WERI-Rb-1 (cell line): ENCODE measurements at regions not wholly inside any gene's neighbourhood (a gene's known extent, or its start where the extent isn't known, plus 50 kb on each side); places are given as distances from the start of the nearest gene placed in this dataset.

Source experiments
- DNase-seq: peaks from one replicate; pipeline ENCODE4 v3.0.0-alpha.2; 2020
- H3K27ac ChIP-seq: fragments of 250-450 bp; sonication (Bioruptor Pico); 2 replicates; pipeline ENCODE4 v1.5.1; 2020; ENCODE audit warnings: mild to moderate bottlenecking, moderate library complexity
- H3K27me3 ChIP-seq: fragments of 250-450 bp; sonication (Bioruptor Pico); 2 replicates; pipeline ENCODE4 v1.5.1; 2021; ENCODE audit warnings: mild to moderate bottlenecking, low read depth, moderate library complexity; ENCODE audit not compliant: insufficient read depth, severe bottlenecking
- H3K36me3 ChIP-seq: fragments of 250-450 bp; sonication (Bioruptor Pico); 2 replicates; pipeline ENCODE4 v1.5.1; 2020; ENCODE audit warnings: mild to moderate bottlenecking, moderate library complexity
- H3K4me3 ChIP-seq: 2 replicates; pipeline ENCODE4 v1.5.1; 2011; ENCODE audit warnings: low read depth, mild to moderate bottlenecking, control low read depth, low read length
- H3K9me3 ChIP-seq: fragments of 250-450 bp; sonication (Bioruptor Pico); 2 replicates; pipeline ENCODE4 v1.5.1; 2021; ENCODE audit warnings: mild to moderate bottlenecking, moderate library complexity; ENCODE audit not compliant: severe bottlenecking
- TF ChIP-seq, protein P1 (sequence below): IDR thresholded peaks from 2 replicates; pipeline ENCODE4 v1.5.1; 2011; ENCODE audit warnings: low read depth, mild to moderate bottlenecking, control low read depth, inconsistent platforms, low read length

DNA sequence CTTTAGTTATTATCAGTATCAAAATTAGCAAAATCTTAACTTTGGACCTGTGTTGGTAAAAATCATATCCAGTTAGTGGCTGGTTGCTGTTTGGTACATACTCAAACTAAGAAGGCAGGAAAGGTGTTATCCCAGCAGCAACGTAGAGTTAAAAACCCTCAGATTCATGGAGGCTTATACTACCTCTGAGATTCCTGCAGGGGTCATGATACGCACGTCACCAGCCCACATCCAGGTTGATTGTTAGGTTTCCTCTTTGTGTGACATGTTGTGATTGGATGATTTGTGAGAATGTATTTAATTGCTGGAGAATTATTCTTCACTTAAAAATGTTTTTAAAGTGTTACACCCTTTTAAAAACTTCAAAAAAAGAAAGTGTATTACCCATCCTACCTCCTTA lies 423.3 kb upstream of the ADGRL2 start:
- Histone ChIP-seq H3K27ac (no peak overlapping the region), H3K9me3 (no peaks in the 10 kb centered on the region), H3K36me3 (no peaks in the 10 kb centered on the region), H3K27me3 (no peaks in the 10 kb centered on the region), H3K4me3 (no peak overlapping the region)
- DNase-seq: no peak
- TF ChIP-seq, protein P1, sequence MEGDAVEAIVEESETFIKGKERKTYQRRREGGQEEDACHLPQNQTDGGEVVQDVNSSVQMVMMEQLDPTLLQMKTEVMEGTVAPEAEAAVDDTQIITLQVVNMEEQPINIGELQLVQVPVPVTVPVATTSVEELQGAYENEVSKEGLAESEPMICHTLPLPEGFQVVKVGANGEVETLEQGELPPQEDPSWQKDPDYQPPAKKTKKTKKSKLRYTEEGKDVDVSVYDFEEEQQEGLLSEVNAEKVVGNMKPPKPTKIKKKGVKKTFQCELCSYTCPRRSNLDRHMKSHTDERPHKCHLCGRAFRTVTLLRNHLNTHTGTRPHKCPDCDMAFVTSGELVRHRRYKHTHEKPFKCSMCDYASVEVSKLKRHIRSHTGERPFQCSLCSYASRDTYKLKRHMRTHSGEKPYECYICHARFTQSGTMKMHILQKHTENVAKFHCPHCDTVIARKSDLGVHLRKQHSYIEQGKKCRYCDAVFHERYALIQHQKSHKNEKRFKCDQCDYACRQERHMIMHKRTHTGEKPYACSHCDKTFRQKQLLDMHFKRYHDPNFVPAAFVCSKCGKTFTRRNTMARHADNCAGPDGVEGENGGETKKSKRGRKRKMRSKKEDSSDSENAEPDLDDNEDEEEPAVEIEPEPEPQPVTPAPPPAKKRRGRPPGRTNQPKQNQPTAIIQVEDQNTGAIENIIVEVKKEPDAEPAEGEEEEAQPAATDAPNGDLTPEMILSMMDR: 0 out of 2 replicates have a peak, but pooled peaks have one; percentile 14

GRCh38 chr1:81375884-81376548 lies 424.7 kb upstream of the ADGRL2 start:
- no peaks in the 10 kb centered on the region for H3K27me3 ChIP-seq
- TF ChIP-seq, protein P1: no peak
- no peaks in the 10 kb centered on the region for H3K9me3 ChIP-seq
- no peak overlapping the region for H3K27ac ChIP-seq
- no peak for DNase-seq
- no peaks in the 10 kb centered on the region for H3K36me3 ChIP-seq
- no peak overlapping the region for H3K4me3 ChIP-seq

- Histone ChIP-seq H3K36me3 (no peaks in the 10 kb centered on the region), H3K27ac (no peak overlapping the region), H3K9me3 (no peaks in the 10 kb centered on the region), H3K4me3 (no peak overlapping the region), H3K27me3 (no peaks in the 10 kb centered on the region)
- TF ChIP-seq, protein P1: no peak
- DNase-seq: no peak
Measured at GRCh38 chr1:81374481-81374880, 426.3 kb upstream of the ADGRL2 start.

DNA sequence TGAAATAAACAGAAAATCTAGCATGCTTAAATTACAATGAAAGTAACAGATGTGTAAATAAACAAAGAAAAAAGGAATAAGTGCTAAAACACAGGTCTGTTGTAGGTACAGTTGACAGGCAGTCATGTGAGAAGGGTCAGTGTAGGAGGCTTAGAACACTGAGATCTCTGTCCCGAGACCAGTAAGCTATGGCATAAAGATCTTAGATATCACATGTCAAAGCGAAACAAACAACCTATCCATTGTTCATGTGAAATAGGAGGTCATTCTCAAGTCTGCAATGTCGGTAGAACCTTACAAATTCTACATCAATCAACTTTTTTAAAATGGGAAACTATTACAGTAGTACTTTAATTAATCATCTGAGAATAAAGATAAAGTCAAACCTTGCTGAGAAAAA lies 428.9 kb upstream of the ADGRL2 start:
- TF ChIP-seq, protein P1: no peak
- no peak for DNase-seq
- H3K27ac ChIP-seq: no peak overlapping the region
- no peaks in the 10 kb centered on the region for H3K36me3 ChIP-seq
- no peak overlapping the region for H3K4me3 ChIP-seq
- H3K9me3 ChIP-seq: no peaks in the 10 kb centered on the region
- H3K27me3 ChIP-seq: no peaks in the 10 kb centered on the region

GRCh38 chr1:81369833-81370232 lies 430.9 kb upstream of the ADGRL2 start:
- Histone ChIP-seq H3K36me3 (no peaks in the 10 kb centered on the region), H3K27ac (no peak overlapping the region), H3K27me3 (no peaks in the 10 kb centered on the region), H3K4me3 (no peak overlapping the region), H3K9me3 (no peaks in the 10 kb centered on the region)
- DNase-seq: no peak
- TF ChIP-seq, protein P1: no peak

DNA sequence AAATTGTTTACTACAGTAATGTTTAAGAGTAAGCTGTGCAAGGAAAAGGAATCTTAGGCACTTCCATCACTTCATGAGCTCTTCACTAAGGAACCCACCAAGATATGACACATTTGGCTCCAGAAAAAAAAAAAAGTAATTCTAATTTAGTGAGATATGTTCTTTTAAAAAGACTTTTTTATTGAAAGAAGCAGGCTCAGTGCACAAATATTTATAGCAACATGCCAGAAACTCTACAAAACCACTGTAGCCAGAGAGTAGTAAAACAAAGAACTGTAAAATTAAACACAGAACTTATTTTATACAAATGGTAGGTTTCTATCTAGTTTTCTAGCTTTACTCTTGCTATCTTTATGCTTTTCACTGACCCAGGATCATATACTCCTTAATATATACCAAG lies 434.6 kb upstream of the ADGRL2 start:
- DNase-seq: no peak
- Histone ChIP-seq H3K36me3 (no peaks in the 10 kb centered on the region), H3K9me3 (no peaks in the 10 kb centered on the region), H3K27me3 (no peaks in the 10 kb centered on the region), H3K4me3 (no peak overlapping the region), H3K27ac (no peak overlapping the region)
- TF ChIP-seq, protein P1: no peak
